Liver (tissue), 3 donors: ENCODE measurements at regions not wholly inside any gene's neighbourhood (a gene's known extent, or its start where the extent isn't known, plus 50 kb on each side); places are given as distances from the start of the nearest gene placed in this dataset.

Source experiments
- MAX ChIP-seq: IDR thresholded peaks from 2 replicates; pipeline ENCODE4 v1.6.1; 2016; ENCODE audit warnings: antibody characterized with exemption
- RAD21 ChIP-seq, 2 donors: IDR thresholded peaks; 2 replicates each; pipeline ENCODE4 v1.6.1; 2016; ENCODE audit warnings: antibody characterized with exemption in 2 of 2, mild to moderate bottlenecking in 2 of 2
- REST ChIP-seq: IDR thresholded peaks from 2 replicates; pipeline ENCODE4 v1.6.1; 2016; ENCODE audit warnings: antibody characterized with exemption, mild to moderate bottlenecking
- SP1 ChIP-seq: IDR thresholded peaks from 2 replicates; pipeline ENCODE4 v1.6.1; 2018; ENCODE audit warnings: antibody characterized with exemption, mild to moderate bottlenecking
- YY1 ChIP-seq: IDR thresholded peaks from 2 replicates; pipeline ENCODE4 v1.6.1; 2016; ENCODE audit warnings: antibody characterized with exemption, mild to moderate bottlenecking
- TF ChIP-seq, protein P1 (sequence below): fragments of 150-350 bp; IDR thresholded peaks from 2 replicates; pipeline ENCODE4 v1.5.1; 2017; ENCODE audit warnings: improper control_type of control experiment, low read depth, low read length; ENCODE audit not compliant: missing input control
- TF ChIP-seq, protein P2 (sequence below): IDR thresholded peaks from 2 replicates; pipeline ENCODE4 v1.6.1; 2016; ENCODE audit warnings: antibody characterized with exemption
- donor health status: healthy.
- donor health status: healthy.

DNA sequence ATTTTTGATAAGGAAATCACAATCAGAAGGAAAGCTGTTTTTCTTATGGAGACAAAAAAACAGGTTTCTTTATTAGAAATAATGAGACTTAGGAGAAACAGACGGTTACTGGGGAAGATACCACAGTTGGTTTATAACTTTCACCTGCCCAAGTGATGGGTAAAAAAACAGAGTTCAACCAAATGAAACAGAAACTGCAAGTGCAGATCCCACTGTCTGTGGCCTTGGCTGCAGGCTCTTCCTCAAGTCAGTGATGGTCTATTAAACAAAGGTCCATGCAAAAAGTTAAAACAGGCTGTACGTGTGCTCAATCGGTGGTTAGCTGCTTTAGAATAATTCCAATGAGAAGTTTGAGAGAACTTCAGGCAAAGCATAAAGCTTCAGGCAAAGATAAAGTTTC, 112.1 kb upstream of the NEGR1 start:
- TF ChIP-seq REST, result no peak
- TF ChIP-seq, protein P1, sequence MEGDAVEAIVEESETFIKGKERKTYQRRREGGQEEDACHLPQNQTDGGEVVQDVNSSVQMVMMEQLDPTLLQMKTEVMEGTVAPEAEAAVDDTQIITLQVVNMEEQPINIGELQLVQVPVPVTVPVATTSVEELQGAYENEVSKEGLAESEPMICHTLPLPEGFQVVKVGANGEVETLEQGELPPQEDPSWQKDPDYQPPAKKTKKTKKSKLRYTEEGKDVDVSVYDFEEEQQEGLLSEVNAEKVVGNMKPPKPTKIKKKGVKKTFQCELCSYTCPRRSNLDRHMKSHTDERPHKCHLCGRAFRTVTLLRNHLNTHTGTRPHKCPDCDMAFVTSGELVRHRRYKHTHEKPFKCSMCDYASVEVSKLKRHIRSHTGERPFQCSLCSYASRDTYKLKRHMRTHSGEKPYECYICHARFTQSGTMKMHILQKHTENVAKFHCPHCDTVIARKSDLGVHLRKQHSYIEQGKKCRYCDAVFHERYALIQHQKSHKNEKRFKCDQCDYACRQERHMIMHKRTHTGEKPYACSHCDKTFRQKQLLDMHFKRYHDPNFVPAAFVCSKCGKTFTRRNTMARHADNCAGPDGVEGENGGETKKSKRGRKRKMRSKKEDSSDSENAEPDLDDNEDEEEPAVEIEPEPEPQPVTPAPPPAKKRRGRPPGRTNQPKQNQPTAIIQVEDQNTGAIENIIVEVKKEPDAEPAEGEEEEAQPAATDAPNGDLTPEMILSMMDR, result no peak
- TF ChIP-seq SP1, result no peak
- TF ChIP-seq RAD21 (IDR thresholded peaks at IDR 0.05), result no peak
- TF ChIP-seq YY1, result no peak
- TF ChIP-seq, protein P2, sequence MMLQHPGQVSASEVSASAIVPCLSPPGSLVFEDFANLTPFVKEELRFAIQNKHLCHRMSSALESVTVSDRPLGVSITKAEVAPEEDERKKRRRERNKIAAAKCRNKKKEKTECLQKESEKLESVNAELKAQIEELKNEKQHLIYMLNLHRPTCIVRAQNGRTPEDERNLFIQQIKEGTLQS, result no peak
- no peak for TF ChIP-seq MAX
